ENCODE measurements at regions not wholly inside any gene's neighbourhood (a gene's known extent, or its start where the extent isn't known, plus 50 kb on each side); places are given as distances from the start of the nearest gene placed in this dataset.

DNA sequence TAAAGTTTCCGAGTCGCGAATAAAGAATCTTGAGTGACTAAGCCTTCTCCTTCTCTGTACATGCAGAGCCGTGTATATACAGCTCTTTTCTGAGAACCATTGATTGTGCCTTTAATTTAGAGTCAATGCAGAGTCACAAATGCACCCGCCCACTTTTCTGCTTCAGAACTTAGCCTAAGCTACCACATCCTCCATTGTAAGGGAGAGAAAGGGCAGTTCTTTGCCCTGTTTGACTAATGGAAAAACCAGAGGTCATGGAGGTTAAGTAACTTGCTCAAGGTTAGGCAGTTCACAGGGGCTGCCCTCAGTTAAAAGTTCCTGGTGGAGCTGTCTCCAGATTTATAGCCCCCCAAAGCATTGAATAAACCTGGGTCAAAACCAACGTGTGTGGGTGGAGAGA, 139.6 kb downstream of the TOMM20 start:
- Mint-ChIP-seq H3K36me3 (no peaks in the 10 kb centered on the region), H3K27ac (no peak overlapping the region), H3K4me1 (peaks cover 21% of the 10 kb centered on the region), H3K27me3 (ENCODE audit: low read depth) (no peaks in the 10 kb centered on the region), H3K9me3 (no peaks in the 10 kb centered on the region), H3K4me3 (no peak overlapping the region)
- TF ChIP-seq, protein P1, sequence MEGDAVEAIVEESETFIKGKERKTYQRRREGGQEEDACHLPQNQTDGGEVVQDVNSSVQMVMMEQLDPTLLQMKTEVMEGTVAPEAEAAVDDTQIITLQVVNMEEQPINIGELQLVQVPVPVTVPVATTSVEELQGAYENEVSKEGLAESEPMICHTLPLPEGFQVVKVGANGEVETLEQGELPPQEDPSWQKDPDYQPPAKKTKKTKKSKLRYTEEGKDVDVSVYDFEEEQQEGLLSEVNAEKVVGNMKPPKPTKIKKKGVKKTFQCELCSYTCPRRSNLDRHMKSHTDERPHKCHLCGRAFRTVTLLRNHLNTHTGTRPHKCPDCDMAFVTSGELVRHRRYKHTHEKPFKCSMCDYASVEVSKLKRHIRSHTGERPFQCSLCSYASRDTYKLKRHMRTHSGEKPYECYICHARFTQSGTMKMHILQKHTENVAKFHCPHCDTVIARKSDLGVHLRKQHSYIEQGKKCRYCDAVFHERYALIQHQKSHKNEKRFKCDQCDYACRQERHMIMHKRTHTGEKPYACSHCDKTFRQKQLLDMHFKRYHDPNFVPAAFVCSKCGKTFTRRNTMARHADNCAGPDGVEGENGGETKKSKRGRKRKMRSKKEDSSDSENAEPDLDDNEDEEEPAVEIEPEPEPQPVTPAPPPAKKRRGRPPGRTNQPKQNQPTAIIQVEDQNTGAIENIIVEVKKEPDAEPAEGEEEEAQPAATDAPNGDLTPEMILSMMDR (IDR thresholded peaks at IDR 0.05; ENCODE audit: unreplicated experiment), result no peak
- DNase-seq (ENCODE audit: low spot score in 2 of 2, unreplicated experiment in 2 of 2), result no peak

DNA sequence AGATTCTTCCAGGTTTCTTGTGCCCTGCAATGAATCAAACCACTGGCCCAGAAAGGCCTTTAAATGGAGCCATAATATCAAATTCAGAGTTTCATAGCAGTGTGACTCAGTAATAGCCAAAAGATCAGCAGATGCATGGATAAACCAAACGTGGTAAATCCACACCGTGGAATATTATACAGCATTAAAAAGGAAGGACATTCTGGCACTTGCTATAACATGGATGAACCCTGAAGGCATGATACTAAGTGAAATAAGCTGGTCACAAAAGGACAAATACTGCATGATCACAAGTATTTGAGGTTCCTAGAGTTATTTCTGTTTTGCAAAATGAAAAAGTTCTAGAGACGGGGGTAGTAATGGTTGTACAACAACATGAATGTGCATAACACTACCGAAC, 140.1 kb downstream of the TOMM20 start:
- no peak overlapping the region for H3K4me3 Mint-ChIP-seq
- no peaks in the 10 kb centered on the region for H3K9me3 Mint-ChIP-seq
- H3K4me1 Mint-ChIP-seq, result peaks cover 21% of the 10 kb centered on the region
- H3K27me3 Mint-ChIP-seq (ENCODE audit: low read depth), result no peaks in the 10 kb centered on the region
- H3K27ac Mint-ChIP-seq, result peak overlapping the region; percentile 97
- TF ChIP-seq, protein P1 (IDR thresholded peaks at IDR 0.05; ENCODE audit: unreplicated experiment), result no peak
- no peak for DNase-seq (ENCODE audit: low spot score in 2 of 2, unreplicated experiment in 2 of 2)
- no peaks in the 10 kb centered on the region for H3K36me3 Mint-ChIP-seq

DNA sequence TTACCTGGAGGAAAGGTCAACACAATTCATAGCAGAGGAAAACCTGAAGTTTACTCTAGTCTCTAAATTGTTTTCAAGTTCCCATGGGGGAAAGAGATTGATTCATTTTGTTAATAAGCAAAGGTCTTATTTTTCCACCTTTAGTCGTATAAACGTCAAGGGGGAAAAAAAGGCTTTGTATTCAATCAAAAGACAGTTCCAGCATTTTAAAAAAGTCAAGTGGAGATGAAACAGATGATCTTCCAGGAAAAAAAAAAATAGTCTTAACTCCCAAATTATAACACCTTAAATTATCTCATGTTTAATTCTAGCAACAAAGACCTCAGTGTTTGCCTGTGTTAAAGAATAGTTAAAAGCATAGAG, 140.5 kb downstream of the TOMM20 start:
- H3K4me1 Mint-ChIP-seq, result peaks cover 21% of the 10 kb centered on the region
- H3K27ac Mint-ChIP-seq, result peak overlapping the region; percentile 97
- no peaks in the 10 kb centered on the region for H3K9me3 Mint-ChIP-seq
- H3K36me3 Mint-ChIP-seq, result no peaks in the 10 kb centered on the region
- no peaks in the 10 kb centered on the region for H3K27me3 Mint-ChIP-seq (ENCODE audit: low read depth)
- H3K4me3 Mint-ChIP-seq, result no peak overlapping the region
- no peak for DNase-seq (ENCODE audit: low spot score in 2 of 2, unreplicated experiment in 2 of 2)
- TF ChIP-seq, protein P1 (IDR thresholded peaks at IDR 0.05; ENCODE audit: unreplicated experiment), result no peak

DNA sequence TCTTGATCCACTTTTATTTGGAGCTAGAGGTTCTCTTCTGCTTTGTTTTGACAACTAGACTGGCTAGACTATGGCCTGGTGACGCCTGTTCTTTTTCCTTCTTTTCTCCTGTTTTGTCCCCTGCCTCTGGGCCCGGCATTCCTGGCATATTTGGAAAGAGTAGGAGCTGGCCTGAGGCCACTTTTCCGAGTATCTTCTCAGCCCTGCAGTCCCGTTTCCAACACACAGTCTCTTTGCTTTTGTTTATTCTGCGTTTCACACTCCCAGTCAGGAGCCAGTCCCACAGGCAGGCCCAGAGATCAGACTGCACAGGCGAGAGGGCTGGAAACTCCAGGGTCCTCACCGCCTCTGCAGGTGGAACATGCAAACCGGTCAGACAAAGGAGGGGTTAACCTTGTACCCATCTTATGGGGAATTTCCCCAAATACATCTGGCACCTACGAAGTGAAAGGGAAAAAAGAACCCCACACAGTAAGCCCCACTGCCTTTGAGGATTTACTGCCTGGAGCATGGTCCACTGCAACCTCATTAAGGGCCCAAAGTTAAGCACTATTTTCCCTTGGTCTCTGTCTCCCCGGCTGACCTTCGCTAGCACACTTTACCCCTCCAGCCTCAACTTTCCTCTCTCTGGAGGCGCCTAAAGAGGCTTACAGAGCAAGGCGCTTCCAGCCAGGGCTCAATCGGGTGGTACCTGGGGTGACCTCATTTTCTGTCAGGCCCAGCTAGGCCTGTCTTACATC, 141.1 kb downstream of the TOMM20 start:
- H3K27me3 Mint-ChIP-seq (ENCODE audit: low read depth), result no peaks in the 10 kb centered on the region
- H3K36me3 Mint-ChIP-seq, result no peaks in the 10 kb centered on the region
- H3K9me3 Mint-ChIP-seq, result no peaks in the 10 kb centered on the region
- peak in 1 of 2 experiments; percentile 62 for DNase-seq (ENCODE audit: low spot score in 2 of 2, unreplicated experiment in 2 of 2)
- peak overlapping the region; percentile 97 for H3K27ac Mint-ChIP-seq
- H3K4me1 Mint-ChIP-seq, result peaks cover 21% of the 10 kb centered on the region
- TF ChIP-seq, protein P1 (IDR thresholded peaks at IDR 0.05; ENCODE audit: unreplicated experiment), result no peak
- H3K4me3 Mint-ChIP-seq, result no peak overlapping the region

DNA sequence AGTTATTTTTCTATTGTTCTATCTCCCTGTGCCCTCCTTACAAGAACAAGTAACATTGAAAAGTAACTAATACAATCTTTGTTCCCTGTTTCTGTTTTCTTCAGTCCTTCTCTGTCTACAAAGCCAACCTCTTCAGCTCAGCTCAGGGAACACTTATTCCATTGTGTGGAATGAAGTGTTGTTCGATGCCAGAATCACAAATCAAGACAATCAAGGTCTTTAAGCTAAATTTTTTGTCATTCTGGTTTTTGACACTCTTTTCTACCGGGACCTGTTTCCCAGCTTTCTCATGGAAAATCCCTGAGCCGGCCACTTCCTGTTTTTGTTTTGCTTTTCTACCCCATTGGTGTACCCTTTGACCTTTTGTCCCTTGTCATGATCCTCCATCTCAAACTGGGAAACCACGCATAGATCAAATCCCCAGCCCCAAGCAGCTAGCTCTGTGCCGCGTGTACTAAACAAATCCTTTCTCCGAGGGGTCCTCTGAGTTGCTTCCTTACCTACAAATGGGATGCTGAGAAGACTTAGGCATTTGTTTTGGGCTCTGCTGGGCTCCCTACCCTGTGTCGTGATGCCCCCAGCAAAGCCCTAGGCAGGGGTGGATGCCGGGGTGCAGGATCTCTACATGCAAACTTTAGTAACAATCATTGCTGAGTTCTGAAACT, 141.8 kb downstream of the TOMM20 start:
- DNase-seq (ENCODE audit: low spot score in 2 of 2, unreplicated experiment in 2 of 2), result no peak
- no peaks in the 10 kb centered on the region for H3K27me3 Mint-ChIP-seq (ENCODE audit: low read depth)
- no peak overlapping the region for H3K4me3 Mint-ChIP-seq
- TF ChIP-seq, protein P1 (IDR thresholded peaks at IDR 0.05; ENCODE audit: unreplicated experiment), result no peak
- H3K4me1 Mint-ChIP-seq, result peaks cover 21% of the 10 kb centered on the region
- H3K27ac Mint-ChIP-seq, result peak overlapping the region; percentile 97
- H3K9me3 Mint-ChIP-seq, result no peaks in the 10 kb centered on the region
- H3K36me3 Mint-ChIP-seq, result no peaks in the 10 kb centered on the region
